ENCODE measurements at regions not wholly inside any gene's neighbourhood (a gene's known extent, or its start where the extent isn't known, plus 50 kb on each side); places are given as distances from the start of the nearest gene placed in this dataset.

DNA sequence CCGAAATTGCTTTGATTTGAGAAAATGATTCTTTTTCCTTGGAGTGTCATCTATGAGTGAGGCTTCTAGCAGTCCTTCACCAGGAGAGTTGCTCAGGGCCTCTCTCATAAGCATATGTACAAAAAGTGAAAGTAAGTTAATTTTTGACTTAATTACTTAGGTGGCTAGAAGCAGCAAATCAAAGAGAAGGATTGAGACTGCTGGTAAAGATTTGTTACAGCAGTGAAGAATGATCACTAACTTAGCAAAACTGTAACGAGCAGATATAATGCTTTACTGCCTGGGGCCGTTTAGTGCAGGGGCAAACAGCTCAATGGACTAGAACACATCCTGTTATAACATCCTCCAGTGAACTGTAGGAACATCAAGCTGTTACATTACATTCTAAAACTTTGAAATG is 167.8 kb upstream of the RIPOR2 start:
- no TSS peak for BruUV-seq (replicated peaks)
- Histone ChIP-seq H3K27ac (no peak overlapping the region), H3K9me2 (ENCODE audit: insufficient read depth) (no peaks in the 10 kb centered on the region), H3K4me1 (replicated peaks; ENCODE audit: insufficient read depth) (0 out of 2 replicates have a peak, but pooled peaks cover 6% of the 10 kb centered on the region), H3K4me3 (no peak overlapping the region), H2AFZ (no peak overlapping the region), H3K4me2 (no peak overlapping the region), H3K27me3 (ENCODE audit: insufficient read depth, low read depth) (no peaks in the 10 kb centered on the region), H3F3A (ENCODE audit: insufficient read depth, low read depth) (no peaks in the 10 kb centered on the region; the same call in 1 of the 2 replicates), H4K20me1 (ENCODE audit: insufficient read depth) (no peaks in the 10 kb centered on the region), H3K9me3 (ENCODE audit: insufficient read depth, low read depth) (no peaks in the 10 kb centered on the region), H3K79me2 (ENCODE audit: low read depth) (no peaks in the 10 kb centered on the region), H3K36me3 (ENCODE audit: low read depth) (no peaks in the 10 kb centered on the region)
- ChIA-PET POLR2A (ENCODE audit: unreplicated experiment) (no interaction called here), CTCF (no interaction called here)
- intact Hi-C loops (cut with micrococcal nuclease; ENCODE audit: unreplicated experiment): no loop called here
- no peak for TF ChIP-seq EZH2 (IDR thresholded peaks at IDR 0.05; ENCODE audit: low read depth)
- TF ChIP-seq, protein P1, sequence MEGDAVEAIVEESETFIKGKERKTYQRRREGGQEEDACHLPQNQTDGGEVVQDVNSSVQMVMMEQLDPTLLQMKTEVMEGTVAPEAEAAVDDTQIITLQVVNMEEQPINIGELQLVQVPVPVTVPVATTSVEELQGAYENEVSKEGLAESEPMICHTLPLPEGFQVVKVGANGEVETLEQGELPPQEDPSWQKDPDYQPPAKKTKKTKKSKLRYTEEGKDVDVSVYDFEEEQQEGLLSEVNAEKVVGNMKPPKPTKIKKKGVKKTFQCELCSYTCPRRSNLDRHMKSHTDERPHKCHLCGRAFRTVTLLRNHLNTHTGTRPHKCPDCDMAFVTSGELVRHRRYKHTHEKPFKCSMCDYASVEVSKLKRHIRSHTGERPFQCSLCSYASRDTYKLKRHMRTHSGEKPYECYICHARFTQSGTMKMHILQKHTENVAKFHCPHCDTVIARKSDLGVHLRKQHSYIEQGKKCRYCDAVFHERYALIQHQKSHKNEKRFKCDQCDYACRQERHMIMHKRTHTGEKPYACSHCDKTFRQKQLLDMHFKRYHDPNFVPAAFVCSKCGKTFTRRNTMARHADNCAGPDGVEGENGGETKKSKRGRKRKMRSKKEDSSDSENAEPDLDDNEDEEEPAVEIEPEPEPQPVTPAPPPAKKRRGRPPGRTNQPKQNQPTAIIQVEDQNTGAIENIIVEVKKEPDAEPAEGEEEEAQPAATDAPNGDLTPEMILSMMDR (conservative IDR thresholded peaks at IDR 0.05): no peak
- no peak for DNase-seq

DNA sequence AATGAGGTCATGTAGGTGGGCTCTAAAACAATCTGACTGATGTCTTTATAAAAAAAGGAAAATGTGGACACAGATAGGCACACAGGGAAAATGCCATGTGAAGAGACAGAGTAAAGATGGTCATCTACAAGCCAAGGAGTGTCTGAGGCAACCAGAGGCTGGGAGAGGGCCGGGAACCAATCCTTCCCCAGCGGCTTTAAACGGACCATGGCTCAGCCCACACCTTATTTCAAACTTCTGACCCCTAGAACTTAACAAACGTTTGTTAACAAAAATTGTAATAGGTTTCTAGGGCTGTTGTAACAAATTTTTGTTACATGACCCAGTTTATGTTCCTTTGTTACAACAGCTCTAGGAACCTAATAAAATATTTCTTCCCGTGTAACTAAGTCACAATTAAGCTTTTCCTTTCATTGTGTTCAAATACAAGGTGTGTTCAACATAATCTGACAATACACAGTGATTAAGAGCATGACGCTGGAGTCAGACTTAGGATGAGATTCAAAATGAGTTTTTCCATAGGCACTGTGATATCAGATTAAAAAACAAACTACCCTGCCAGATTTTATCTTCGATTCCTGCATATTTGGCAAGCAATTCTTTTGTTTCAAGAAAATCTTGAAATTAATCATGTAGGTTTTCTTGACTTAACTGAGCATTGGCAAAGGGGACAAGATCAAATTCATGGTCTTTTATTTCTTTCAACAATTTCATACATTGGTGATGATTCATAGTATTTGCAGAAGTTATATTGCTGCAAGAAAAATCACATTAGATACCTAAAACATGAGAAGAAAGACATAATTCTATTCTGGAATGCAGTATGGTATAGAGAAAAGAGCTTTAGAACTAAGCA is 169.5 kb upstream of the RIPOR2 start:
- intact Hi-C loops (cut with micrococcal nuclease; ENCODE audit: unreplicated experiment): no loop called here
- Histone ChIP-seq H3K9me3 (ENCODE audit: insufficient read depth, low read depth) (no peaks in the 10 kb centered on the region), H3K27me3 (ENCODE audit: insufficient read depth, low read depth) (no peaks in the 10 kb centered on the region), H4K20me1 (ENCODE audit: insufficient read depth) (no peaks in the 10 kb centered on the region), H3K4me1 (replicated peaks; ENCODE audit: insufficient read depth) (0 out of 2 replicates have a peak, but pooled peaks cover 6% of the 10 kb centered on the region), H2AFZ (no peak overlapping the region), H3K4me3 (no peak overlapping the region), H3K4me2 (no peak overlapping the region), H3K36me3 (ENCODE audit: low read depth) (no peaks in the 10 kb centered on the region), H3F3A (ENCODE audit: insufficient read depth, low read depth) (no peaks in the 10 kb centered on the region; the same call in 1 of the 2 replicates), H3K79me2 (ENCODE audit: low read depth) (no peaks in the 10 kb centered on the region), H3K27ac (no peak overlapping the region), H3K9me2 (ENCODE audit: insufficient read depth) (no peaks in the 10 kb centered on the region)
- TF ChIP-seq EZH2 (IDR thresholded peaks at IDR 0.05; ENCODE audit: low read depth): no peak
- ChIA-PET CTCF (interaction anchor here (0.5 kb wide), 1 partner anchor 213 kb away, joined by 3 read pairs; no protein-coding TSS in a partner anchor), POLR2A (ENCODE audit: unreplicated experiment) (no interaction called here)
- no TSS peak for BruUV-seq (replicated peaks)
- peak in 1 of 2 experiments; percentile 39 for DNase-seq

DNA sequence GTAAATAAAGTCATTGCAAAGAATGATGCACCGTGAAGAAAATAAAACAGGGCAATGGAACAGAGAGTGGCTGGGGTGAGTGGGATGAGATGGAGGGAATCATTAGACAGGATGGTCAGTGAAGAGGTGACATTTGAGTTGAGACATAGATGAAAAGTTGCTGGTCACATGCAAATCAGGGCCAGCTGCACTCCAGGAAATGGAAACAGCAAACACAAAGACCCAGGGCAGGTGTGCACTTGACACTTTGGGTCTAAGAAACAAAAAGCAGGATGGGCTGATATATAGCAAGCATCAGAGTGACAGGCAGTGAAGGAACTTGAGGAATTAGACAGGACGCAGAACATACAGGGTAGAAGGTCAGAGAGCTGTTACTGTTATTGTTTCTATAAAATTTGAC is 171.5 kb upstream of the RIPOR2 start:
- ChIA-PET POLR2A (ENCODE audit: unreplicated experiment) (no interaction called here), CTCF (interaction anchor here (0.6 kb wide), 1 partner anchor 22 kb away, joined by 3 read pairs; no protein-coding TSS in a partner anchor)
- Histone ChIP-seq H3K4me3 (no peak overlapping the region), H3K4me1 (replicated peaks; ENCODE audit: insufficient read depth) (0 out of 2 replicates have a peak, but pooled peaks cover 6% of the 10 kb centered on the region), H3K9me3 (ENCODE audit: insufficient read depth, low read depth) (no peaks in the 10 kb centered on the region), H4K20me1 (ENCODE audit: insufficient read depth) (no peaks in the 10 kb centered on the region), H3K4me2 (no peak overlapping the region), H3K36me3 (ENCODE audit: low read depth) (no peaks in the 10 kb centered on the region), H3F3A (ENCODE audit: insufficient read depth, low read depth) (no peaks in the 10 kb centered on the region; the same call in 1 of the 2 replicates), H3K27me3 (ENCODE audit: insufficient read depth, low read depth) (no peaks in the 10 kb centered on the region), H3K27ac (no peak overlapping the region), H3K9me2 (ENCODE audit: insufficient read depth) (no peaks in the 10 kb centered on the region), H3K79me2 (ENCODE audit: low read depth) (no peaks in the 10 kb centered on the region), H2AFZ (no peak overlapping the region)
- TF ChIP-seq, protein P1 (conservative IDR thresholded peaks at IDR 0.05): no peak
- TF ChIP-seq EZH2 (IDR thresholded peaks at IDR 0.05; ENCODE audit: low read depth): no peak
- no TSS peak for BruUV-seq (replicated peaks)
- DNase-seq: no peak
- intact Hi-C loops (cut with micrococcal nuclease; ENCODE audit: unreplicated experiment): no loop called here

Data from PC-9 (cell line).